Mesendoderm (in vitro differentiated cells): ENCODE measurements at regions not wholly inside any gene's neighbourhood (a gene's known extent, or its start where the extent isn't known, plus 50 kb on each side); places are given as distances from the start of the nearest gene placed in this dataset.

ENCODE experiments used
- DNase-seq: peaks from one replicate; pipeline ENCODE4 v3.0.0; 2013
- H2AK5ac ChIP-seq: 2 replicates; pipeline ENCODE4 v1.6.1; 2013; ENCODE audit warnings: low read length, inconsistent platforms
- H2BK120ac ChIP-seq: 2 replicates; pipeline ENCODE4 v1.6.1; 2013; ENCODE audit warnings: low read depth, mild to moderate bottlenecking, low read length, moderate library complexity, mixed read lengths
- H2BK15ac ChIP-seq: replicated peaks from 2 replicates; pipeline ENCODE4 v1.6.1; 2013; ENCODE audit warnings: low read depth, mild to moderate bottlenecking, moderate library complexity
- H2BK5ac ChIP-seq: 2 replicates; pipeline ENCODE4 v1.6.1; 2013; ENCODE audit warnings: low read length, inconsistent platforms
- H3K18ac ChIP-seq: 2 replicates; pipeline ENCODE4 v1.6.1; 2013; ENCODE audit warnings: mild to moderate bottlenecking, low read length, mixed read lengths
- H3K23ac ChIP-seq: one replicate; pipeline ENCODE4 v1.6.1; 2013; ENCODE audit warnings: low read length
- H3K27ac ChIP-seq: 2 replicates; pipeline ENCODE4 v1.5.1; 2013; ENCODE audit warnings: low read depth, mild to moderate bottlenecking, inconsistent platforms, low read length, moderate library complexity
- H3K27me3 ChIP-seq: 2 replicates; pipeline ENCODE4 v1.6.1; 2013; ENCODE audit warnings: low read length, control low read depth, mild to moderate bottlenecking, inconsistent platforms; ENCODE audit not compliant: insufficient read depth, poor library complexity
- H3K36me3 ChIP-seq: 2 replicates; pipeline ENCODE4 v1.6.1; 2013; ENCODE audit warnings: low read length, inconsistent platforms; ENCODE audit not compliant: control insufficient read depth, insufficient read depth
- H3K4ac ChIP-seq: one replicate; pipeline ENCODE4 v1.6.1; 2013; ENCODE audit warnings: low read depth, mild to moderate bottlenecking, low read length, moderate library complexity
- H3K4me1 ChIP-seq: 2 replicates; pipeline ENCODE4 v1.6.1; 2013; ENCODE audit warnings: low read depth, low read length, inconsistent platforms; ENCODE audit not compliant: control insufficient read depth
- H3K4me2 ChIP-seq: 2 replicates; pipeline ENCODE4 v1.6.1; 2013; ENCODE audit warnings: low read length
- H3K4me3 ChIP-seq: 2 replicates; pipeline ENCODE4 v1.5.1; 2013; ENCODE audit warnings: mild to moderate bottlenecking, low read length
- H3K56ac ChIP-seq: one replicate; pipeline ENCODE4 v1.6.1; 2013; ENCODE audit warnings: low read length
- H3K79me1 ChIP-seq: 2 replicates; pipeline ENCODE4 v1.6.1; 2013; ENCODE audit warnings: low read length, inconsistent platforms
- H3K79me2 ChIP-seq: 2 replicates; pipeline ENCODE4 v1.6.1; 2013; ENCODE audit warnings: mild to moderate bottlenecking, low read length; ENCODE audit not compliant: control insufficient read depth, insufficient read depth
- H3K9ac ChIP-seq: 2 replicates; pipeline ENCODE4 v1.6.1; 2013; ENCODE audit warnings: low read length, inconsistent platforms
- H4K5ac ChIP-seq: one replicate; pipeline ENCODE4 v1.6.1; 2013; ENCODE audit warnings: low read length
- H4K8ac ChIP-seq: one replicate; pipeline ENCODE4 v1.6.1; 2013; ENCODE audit warnings: low read depth, mild to moderate bottlenecking, control low read depth, low read length, moderate library complexity
- WGBS: extraction: QIAGEN DNeasy Blood & Tissue Kit; methylation state at CpG from one replicate; pipeline ENCODE4 v1.1.7; 2013; ENCODE audit warnings: low lambda C conversion rate, missing lambda C conversion rate; ENCODE audit not compliant: insufficient coverage; ENCODE audit errors: extremely low coverage; 5-methylcytosine and 5-hydroxymethylcytosine counted together

DNA sequence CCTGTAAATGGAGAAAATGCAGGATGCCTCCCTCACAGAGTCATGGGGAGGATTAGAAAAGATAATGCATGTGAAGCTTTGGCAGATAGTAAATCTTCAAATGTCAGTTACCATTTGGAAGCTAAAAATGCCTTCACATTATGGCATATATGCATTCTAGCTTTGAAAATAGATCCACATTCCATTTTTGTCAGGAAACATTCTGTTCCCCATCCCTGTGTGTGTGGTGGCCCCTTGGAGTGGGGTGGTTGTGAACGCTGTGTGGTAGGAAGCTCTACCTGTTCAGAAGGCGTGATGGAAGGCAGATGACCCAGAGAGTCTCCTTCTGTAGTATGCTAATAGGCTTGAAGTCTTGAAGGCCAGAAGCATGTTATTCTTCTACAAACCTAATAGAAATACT is 242.0 kb downstream of the HAPSTR1 start:
- no CpG with 5 or more reads among the region's 2 CpGs for WGBS
- Histone ChIP-seq H3K79me1 (no peaks in the 10 kb centered on the region), H3K79me2 (no peaks in the 10 kb centered on the region), H3K27ac (no peak overlapping the region), H4K8ac (no peak overlapping the region), H2AK5ac (no peak overlapping the region), H3K4me3 (no peak overlapping the region), H4K5ac (no peak overlapping the region), H3K4me1 (no peaks in the 10 kb centered on the region), H3K4ac (no peak overlapping the region), H2BK120ac (no peak overlapping the region), H3K36me3 (no peaks in the 10 kb centered on the region), H3K27me3 (no peaks in the 10 kb centered on the region), H3K18ac (no peak overlapping the region), H3K23ac (no peak overlapping the region), H3K9ac (no peak overlapping the region), H3K4me2 (no peak overlapping the region), H2BK5ac (no peak overlapping the region), H2BK15ac (no peak overlapping the region), H3K56ac (no peak overlapping the region)
- DNase-seq = no peak

DNA sequence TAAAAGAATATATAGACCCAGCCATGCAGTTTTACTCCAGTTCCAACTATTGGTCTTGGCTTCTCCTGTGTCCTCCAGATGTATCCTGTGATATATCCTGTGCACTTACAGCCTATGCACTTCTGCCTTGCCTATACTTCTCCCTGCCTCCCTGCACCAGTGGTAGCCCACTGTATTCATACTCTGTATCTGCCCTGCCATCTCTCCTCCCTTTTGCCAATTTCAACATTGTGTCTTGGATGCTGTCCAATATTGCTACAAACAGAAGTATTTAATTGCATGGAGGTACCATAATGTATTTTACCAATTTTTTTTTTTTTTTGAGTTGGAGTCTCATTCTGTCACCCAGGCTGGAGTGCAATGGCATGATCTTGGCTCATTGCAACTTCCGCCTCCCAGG is 242.7 kb downstream of the HAPSTR1 start:
- Histone ChIP-seq H2BK5ac (no peak overlapping the region), H3K4me2 (no peak overlapping the region), H3K4me1 (no peaks in the 10 kb centered on the region), H3K79me1 (no peaks in the 10 kb centered on the region), H3K27me3 (no peaks in the 10 kb centered on the region), H2BK15ac (no peak overlapping the region), H3K18ac (no peak overlapping the region), H3K23ac (no peak overlapping the region), H2AK5ac (no peak overlapping the region), H2BK120ac (no peak overlapping the region), H3K4me3 (no peak overlapping the region), H3K27ac (no peak overlapping the region), H4K5ac (no peak overlapping the region), H4K8ac (no peak overlapping the region), H3K36me3 (no peaks in the 10 kb centered on the region), H3K9ac (no peak overlapping the region), H3K4ac (no peak overlapping the region), H3K79me2 (no peaks in the 10 kb centered on the region), H3K56ac (no peak overlapping the region)
- no peak for DNase-seq
- no CpG with 5 or more reads among the region's 1 CpG for WGBS

DNA sequence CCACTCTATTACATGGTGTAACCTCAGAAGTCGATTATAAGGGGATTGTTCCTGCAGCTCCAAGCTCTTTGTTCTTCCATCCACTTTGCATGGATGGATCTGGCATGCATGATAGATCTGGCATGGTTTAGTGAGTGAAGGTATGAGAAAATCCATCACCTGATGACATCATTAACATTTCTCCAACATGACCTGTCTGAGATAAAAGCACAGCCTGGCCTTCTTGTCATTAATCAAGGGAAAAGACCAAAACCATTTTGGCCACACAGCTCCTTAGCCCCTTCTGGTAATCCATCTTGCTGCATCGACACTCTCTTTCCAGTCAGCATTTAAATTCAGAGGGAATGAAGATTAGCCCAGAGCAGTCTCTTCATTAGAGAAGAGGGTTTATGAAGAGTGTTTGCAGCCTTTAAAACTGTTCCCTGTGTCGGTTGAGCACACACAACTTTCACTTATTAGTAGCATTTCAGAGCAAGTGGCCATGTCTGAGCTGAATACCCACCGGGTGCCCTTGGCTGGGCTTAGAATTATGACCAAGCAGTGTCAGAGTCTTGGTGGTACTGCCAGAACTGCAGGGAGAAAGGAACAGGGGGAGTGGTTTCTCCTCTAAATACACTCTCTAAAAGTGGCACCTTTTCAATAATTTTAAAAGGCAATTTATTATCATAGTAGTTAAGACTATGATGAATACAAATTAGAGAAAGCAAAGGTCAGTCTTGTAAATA is 246.0 kb downstream of the HAPSTR1 start:
- H3K4me2 ChIP-seq = no peak overlapping the region
- H3K56ac ChIP-seq = no peak overlapping the region
- DNase-seq = no peak
- no peak overlapping the region for H4K8ac ChIP-seq
- no peak overlapping the region for H3K4ac ChIP-seq
- H2BK15ac ChIP-seq = no peak overlapping the region
- H2BK120ac ChIP-seq = no peak overlapping the region
- H2AK5ac ChIP-seq = no peak overlapping the region
- no peak overlapping the region for H3K9ac ChIP-seq
- no peak overlapping the region for H3K4me3 ChIP-seq
- H3K27me3 ChIP-seq = no peaks in the 10 kb centered on the region
- WGBS = no CpG with 5 or more reads among the region's 4 CpGs
- H3K27ac ChIP-seq = no peak overlapping the region
- no peaks in the 10 kb centered on the region for H3K79me1 ChIP-seq
- H3K79me2 ChIP-seq = no peaks in the 10 kb centered on the region
- H4K5ac ChIP-seq = no peak overlapping the region
- no peaks in the 10 kb centered on the region for H3K4me1 ChIP-seq
- no peaks in the 10 kb centered on the region for H3K36me3 ChIP-seq
- H3K23ac ChIP-seq = no peak overlapping the region
- no peak overlapping the region for H2BK5ac ChIP-seq
- H3K18ac ChIP-seq = no peak overlapping the region

DNA sequence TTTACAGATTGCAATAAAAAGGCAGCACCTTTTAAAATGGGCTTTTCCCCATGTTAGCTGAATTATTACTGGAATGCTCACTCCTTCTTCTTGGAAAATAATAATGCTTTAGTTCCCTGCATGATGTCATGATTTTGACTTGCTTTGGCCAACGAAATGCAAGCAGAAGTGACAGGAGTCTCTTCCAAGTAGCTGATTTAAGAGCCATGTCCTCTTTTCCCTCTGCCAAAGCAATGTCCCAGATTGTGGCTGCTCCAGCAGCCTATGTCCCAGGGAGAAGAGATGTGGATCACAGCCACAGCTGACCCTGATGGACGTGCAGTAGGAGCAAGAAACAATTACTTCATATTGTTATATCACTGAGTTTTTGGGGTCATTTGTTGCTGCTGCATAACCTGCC is 246.6 kb downstream of the HAPSTR1 start:
- H2BK120ac ChIP-seq = no peak overlapping the region
- H3K4me1 ChIP-seq = peaks cover 3% of the 10 kb centered on the region
- no peak overlapping the region for H3K56ac ChIP-seq
- H3K4me2 ChIP-seq = no peak overlapping the region
- H3K18ac ChIP-seq = no peak overlapping the region
- H2AK5ac ChIP-seq = no peak overlapping the region
- H4K5ac ChIP-seq = no peak overlapping the region
- no peak for DNase-seq
- no peak overlapping the region for H3K4ac ChIP-seq
- H3K27ac ChIP-seq = no peak overlapping the region
- H2BK15ac ChIP-seq = no peak overlapping the region
- no peak overlapping the region for H2BK5ac ChIP-seq
- no peaks in the 10 kb centered on the region for H3K27me3 ChIP-seq
- WGBS = no CpG with 5 or more reads among the region's 2 CpGs
- no peak overlapping the region for H4K8ac ChIP-seq
- H3K9ac ChIP-seq = no peak overlapping the region
- H3K36me3 ChIP-seq = no peaks in the 10 kb centered on the region
- no peak overlapping the region for H3K4me3 ChIP-seq
- H3K23ac ChIP-seq = no peak overlapping the region
- H3K79me2 ChIP-seq = no peaks in the 10 kb centered on the region
- no peaks in the 10 kb centered on the region for H3K79me1 ChIP-seq

DNA sequence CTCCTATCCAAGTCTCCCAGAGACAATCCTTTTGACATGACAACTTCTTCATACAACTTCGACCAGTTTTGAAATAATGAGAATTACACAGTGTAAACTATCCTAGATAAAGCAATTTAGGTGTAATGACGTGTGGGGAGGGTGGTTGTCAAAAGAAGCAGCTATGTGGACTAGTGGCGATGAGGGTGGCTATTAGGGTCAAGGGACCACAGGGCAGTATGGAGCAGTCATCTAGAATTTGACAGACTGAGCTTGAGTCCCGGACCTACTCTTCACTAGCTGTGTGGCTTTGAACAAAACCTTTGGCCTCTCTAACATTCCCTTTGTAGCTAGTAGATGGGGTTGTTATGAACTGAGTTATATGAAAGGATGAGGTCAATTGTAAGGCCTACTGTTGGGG is 247.1 kb downstream of the HAPSTR1 start:
- H3K4me3 ChIP-seq = no peak overlapping the region
- H3K18ac ChIP-seq = no peak overlapping the region
- no peaks in the 10 kb centered on the region for H3K36me3 ChIP-seq
- no peaks in the 10 kb centered on the region for H3K79me1 ChIP-seq
- no peak overlapping the region for H2BK120ac ChIP-seq
- no CpG with 5 or more reads among the region's 4 CpGs for WGBS
- H3K56ac ChIP-seq = no peak overlapping the region
- no peak overlapping the region for H3K9ac ChIP-seq
- no peak for DNase-seq
- H3K79me2 ChIP-seq = no peaks in the 10 kb centered on the region
- H3K4me2 ChIP-seq = no peak overlapping the region
- H4K8ac ChIP-seq = no peak overlapping the region
- H2BK5ac ChIP-seq = no peak overlapping the region
- H3K27ac ChIP-seq = no peak overlapping the region
- no peak overlapping the region for H4K5ac ChIP-seq
- H3K27me3 ChIP-seq = no peaks in the 10 kb centered on the region
- H2BK15ac ChIP-seq = no peak overlapping the region
- H3K4me1 ChIP-seq = peaks cover 5% of the 10 kb centered on the region
- H2AK5ac ChIP-seq = no peak overlapping the region
- H3K23ac ChIP-seq = no peak overlapping the region
- no peak overlapping the region for H3K4ac ChIP-seq
